GM23338 (cell line): ENCODE measurements at regions not wholly inside any gene's neighbourhood (a gene's known extent, or its start where the extent isn't known, plus 50 kb on each side); places are given as distances from the start of the nearest gene placed in this dataset.

Experiments
- EZH2phosphoT487 ChIP-seq: fragments of 200-600 bp; sonication (generic); IDR thresholded peaks from one replicate; pipeline ENCODE4 v1.8.1; 2018; ENCODE audit warnings: antibody characterized with exemption; ENCODE audit not compliant: unreplicated experiment
- JUNB ChIP-seq: IDR thresholded peaks from one replicate; pipeline ENCODE4 v1.6.1; 2016; ENCODE audit warnings: antibody characterized with exemption; ENCODE audit not compliant: unreplicated experiment
- POLR2AphosphoS5 ChIP-seq: IDR thresholded peaks from 2 replicates; pipeline ENCODE4 v1.6.1; 2016; ENCODE audit warnings: antibody characterized with exemption, low read depth
- STAT1 ChIP-seq: IDR thresholded peaks from one replicate; pipeline ENCODE4 v1.6.1; 2016; ENCODE audit warnings: antibody characterized with exemption; ENCODE audit not compliant: unreplicated experiment
- ZNF331 ChIP-seq: fragments of 250-450 bp; sonication (Bioruptor Pico); IDR thresholded peaks from 2 replicates; pipeline ENCODE4 v1.5.0; 2020; ENCODE audit warnings: low read depth, mild to moderate bottlenecking, moderate library complexity
- TF ChIP-seq, protein P1 (sequence below), 2 experiments: fragments of 200-600 bp in 1 of 2; sonication (generic) in 1 of 2; conservative IDR thresholded peaks; 2 replicates each; pipeline versions ENCODE4 v1.5.1 to v1.6.1; 2016 to 2017; ENCODE audit warnings: antibody characterized with exemption in 2 of 2, low read depth in 2 of 2, mild to moderate bottlenecking in 2 of 2, moderate library complexity in 1 of 2
- TF ChIP-seq, protein P2 (sequence below): IDR thresholded peaks from one replicate; pipeline ENCODE4 v1.6.1; 2018; ENCODE audit warnings: antibody characterized with exemption; ENCODE audit not compliant: unreplicated experiment

DNA sequence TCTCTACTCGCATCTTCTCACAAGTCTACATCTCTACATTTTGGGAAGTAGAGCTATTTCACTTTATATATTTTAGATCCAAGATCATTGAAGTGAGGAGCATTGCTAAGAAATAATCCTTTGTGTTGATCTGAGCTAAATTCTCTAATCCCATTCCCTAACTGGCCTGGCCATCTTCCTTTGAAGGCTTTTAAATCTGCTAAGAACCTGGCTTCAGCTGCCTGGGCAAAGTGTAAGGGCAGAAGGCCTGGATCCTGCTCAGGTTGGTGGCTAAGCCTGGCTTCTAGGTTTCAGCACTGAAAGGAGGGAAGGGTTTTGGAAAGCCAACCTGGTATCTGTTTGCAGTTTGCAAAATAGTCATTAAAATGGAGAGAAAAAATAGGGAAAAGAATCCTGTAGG is 167.6 kb downstream of the BRINP2 start:
- TF ChIP-seq POLR2AphosphoS5 (no peak), ZNF331 (CRISPR knock-in tag) (no peak), STAT1 (no peak), JUNB (no peak), EZH2phosphoT487 (no peak)
- TF ChIP-seq, protein P1, sequence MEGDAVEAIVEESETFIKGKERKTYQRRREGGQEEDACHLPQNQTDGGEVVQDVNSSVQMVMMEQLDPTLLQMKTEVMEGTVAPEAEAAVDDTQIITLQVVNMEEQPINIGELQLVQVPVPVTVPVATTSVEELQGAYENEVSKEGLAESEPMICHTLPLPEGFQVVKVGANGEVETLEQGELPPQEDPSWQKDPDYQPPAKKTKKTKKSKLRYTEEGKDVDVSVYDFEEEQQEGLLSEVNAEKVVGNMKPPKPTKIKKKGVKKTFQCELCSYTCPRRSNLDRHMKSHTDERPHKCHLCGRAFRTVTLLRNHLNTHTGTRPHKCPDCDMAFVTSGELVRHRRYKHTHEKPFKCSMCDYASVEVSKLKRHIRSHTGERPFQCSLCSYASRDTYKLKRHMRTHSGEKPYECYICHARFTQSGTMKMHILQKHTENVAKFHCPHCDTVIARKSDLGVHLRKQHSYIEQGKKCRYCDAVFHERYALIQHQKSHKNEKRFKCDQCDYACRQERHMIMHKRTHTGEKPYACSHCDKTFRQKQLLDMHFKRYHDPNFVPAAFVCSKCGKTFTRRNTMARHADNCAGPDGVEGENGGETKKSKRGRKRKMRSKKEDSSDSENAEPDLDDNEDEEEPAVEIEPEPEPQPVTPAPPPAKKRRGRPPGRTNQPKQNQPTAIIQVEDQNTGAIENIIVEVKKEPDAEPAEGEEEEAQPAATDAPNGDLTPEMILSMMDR (conservative IDR thresholded peaks at IDR 0.05; ENCODE audit: low read depth in 2 of 2), result no peak
- TF ChIP-seq, protein P2, sequence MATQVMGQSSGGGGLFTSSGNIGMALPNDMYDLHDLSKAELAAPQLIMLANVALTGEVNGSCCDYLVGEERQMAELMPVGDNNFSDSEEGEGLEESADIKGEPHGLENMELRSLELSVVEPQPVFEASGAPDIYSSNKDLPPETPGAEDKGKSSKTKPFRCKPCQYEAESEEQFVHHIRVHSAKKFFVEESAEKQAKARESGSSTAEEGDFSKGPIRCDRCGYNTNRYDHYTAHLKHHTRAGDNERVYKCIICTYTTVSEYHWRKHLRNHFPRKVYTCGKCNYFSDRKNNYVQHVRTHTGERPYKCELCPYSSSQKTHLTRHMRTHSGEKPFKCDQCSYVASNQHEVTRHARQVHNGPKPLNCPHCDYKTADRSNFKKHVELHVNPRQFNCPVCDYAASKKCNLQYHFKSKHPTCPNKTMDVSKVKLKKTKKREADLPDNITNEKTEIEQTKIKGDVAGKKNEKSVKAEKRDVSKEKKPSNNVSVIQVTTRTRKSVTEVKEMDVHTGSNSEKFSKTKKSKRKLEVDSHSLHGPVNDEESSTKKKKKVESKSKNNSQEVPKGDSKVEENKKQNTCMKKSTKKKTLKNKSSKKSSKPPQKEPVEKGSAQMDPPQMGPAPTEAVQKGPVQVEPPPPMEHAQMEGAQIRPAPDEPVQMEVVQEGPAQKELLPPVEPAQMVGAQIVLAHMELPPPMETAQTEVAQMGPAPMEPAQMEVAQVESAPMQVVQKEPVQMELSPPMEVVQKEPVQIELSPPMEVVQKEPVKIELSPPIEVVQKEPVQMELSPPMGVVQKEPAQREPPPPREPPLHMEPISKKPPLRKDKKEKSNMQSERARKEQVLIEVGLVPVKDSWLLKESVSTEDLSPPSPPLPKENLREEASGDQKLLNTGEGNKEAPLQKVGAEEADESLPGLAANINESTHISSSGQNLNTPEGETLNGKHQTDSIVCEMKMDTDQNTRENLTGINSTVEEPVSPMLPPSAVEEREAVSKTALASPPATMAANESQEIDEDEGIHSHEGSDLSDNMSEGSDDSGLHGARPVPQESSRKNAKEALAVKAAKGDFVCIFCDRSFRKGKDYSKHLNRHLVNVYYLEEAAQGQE, result no peak
